Uterus (tissue), 3 donors: ENCODE measurements at regions not wholly inside any gene's neighbourhood (a gene's known extent, or its start where the extent isn't known, plus 50 kb on each side); places are given as distances from the start of the nearest gene placed in this dataset.

Source experiments
- DNase-seq, 2 donors: peaks; one replicate each; pipeline ENCODE4 v3.0.0-alpha.2; 2019 to 2020
- H3K27ac ChIP-seq, 2 donors: fragments of 200-600 bp; sonication (generic); 1 replicate in 1 of 2; 2 replicates in 1 of 2; pipeline ENCODE4 v1.5.1; 2016 to 2018
- H3K27me3 ChIP-seq, 2 donors: fragments of 200-600 bp; sonication (generic); one replicate each; pipeline ENCODE4 v1.5.1; 2018 to 2019; ENCODE audit warnings: control low read depth in 1 of 2
- H3K36me3 ChIP-seq, 2 donors: fragments of 200-600 bp; sonication (generic); one replicate each; pipeline ENCODE4 v1.5.1; 2019; ENCODE audit warnings: control low read depth in 1 of 2
- H3K4me1 ChIP-seq, 2 donors: fragments of 200-600 bp; sonication (generic); one replicate each; pipeline ENCODE4 v1.5.1; 2018 to 2019; ENCODE audit warnings: control low read depth in 1 of 2
- H3K4me3 ChIP-seq, 2 donors: fragments of 200-600 bp; sonication (generic); 1 replicate in 1 of 2; 2 replicates in 1 of 2; pipeline ENCODE4 v1.5.1; 2018 to 2019; ENCODE audit warnings: mild to moderate bottlenecking in 1 of 2
- H3K9me3 ChIP-seq, 2 donors: fragments of 200-600 bp; sonication (generic); one replicate each; pipeline ENCODE4 v1.5.1; 2019; ENCODE audit warnings: control low read depth in 1 of 2
- POLR2A ChIP-seq, 2 donors: fragments of 450-650 bp; IDR thresholded peaks; one replicate each; pipeline ENCODE4 v1.6.1; 2016; ENCODE audit warnings: antibody characterized with exemption in 2 of 2, mild to moderate bottlenecking in 1 of 2, moderate library complexity in 1 of 2
- intact Hi-C: fragments of 100-400 bp; cut with DNase I; formaldehyde crosslinking; loops from one replicate; pipeline ENCODE4 v1.15.1; 2023; ENCODE audit warnings: low total_unique reads
- TF ChIP-seq, protein P1 (sequence below), 4 experiments: fragments of 200-600 bp in 2 of 4; fragments of 450-650 bp in 2 of 4; sonication (generic) in 2 of 4; IDR thresholded peaks; one replicate each; pipeline ENCODE4 v1.5.1; 2016 to 2019; ENCODE audit warnings: antibody characterized with exemption in 4 of 4, mild to moderate bottlenecking in 2 of 4, moderate library complexity in 1 of 4
- donor health status: DM: yes; HTN: yes; CAD: no.

DNA sequence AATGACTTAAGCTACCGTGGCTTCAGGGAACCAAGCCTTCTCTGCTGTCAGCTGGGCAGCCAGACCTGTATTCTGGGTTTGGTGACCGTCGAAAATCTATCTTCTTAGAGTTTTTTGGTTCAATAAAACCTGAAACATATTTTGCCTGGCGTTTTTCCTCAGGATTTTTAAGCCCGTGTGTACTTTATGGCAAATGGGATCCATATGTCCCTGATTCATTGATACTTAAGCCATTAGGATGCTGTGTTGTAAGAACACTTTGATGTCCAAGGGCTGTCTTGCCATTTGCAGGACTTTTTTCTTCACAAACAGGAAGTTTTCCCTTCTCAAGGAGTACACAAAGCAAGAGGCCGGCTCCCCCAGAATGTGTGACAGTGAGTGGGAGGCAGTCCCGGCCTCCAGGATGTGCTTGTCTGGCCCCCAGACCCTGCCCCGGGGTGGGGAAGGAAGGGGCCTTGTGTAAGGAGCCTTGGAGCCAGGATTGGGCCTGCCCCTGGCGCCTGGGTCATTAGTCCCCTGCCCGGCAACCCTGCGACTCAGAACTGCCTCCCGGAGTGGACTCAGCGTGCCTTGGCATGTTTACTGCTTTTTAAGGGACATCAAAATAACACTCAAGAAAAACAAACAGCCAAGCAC, 83.4 kb upstream of the SMIM23 start:
- TF ChIP-seq POLR2A (IDR thresholded peaks at IDR 0.05) = no peak
- TF ChIP-seq, protein P1, sequence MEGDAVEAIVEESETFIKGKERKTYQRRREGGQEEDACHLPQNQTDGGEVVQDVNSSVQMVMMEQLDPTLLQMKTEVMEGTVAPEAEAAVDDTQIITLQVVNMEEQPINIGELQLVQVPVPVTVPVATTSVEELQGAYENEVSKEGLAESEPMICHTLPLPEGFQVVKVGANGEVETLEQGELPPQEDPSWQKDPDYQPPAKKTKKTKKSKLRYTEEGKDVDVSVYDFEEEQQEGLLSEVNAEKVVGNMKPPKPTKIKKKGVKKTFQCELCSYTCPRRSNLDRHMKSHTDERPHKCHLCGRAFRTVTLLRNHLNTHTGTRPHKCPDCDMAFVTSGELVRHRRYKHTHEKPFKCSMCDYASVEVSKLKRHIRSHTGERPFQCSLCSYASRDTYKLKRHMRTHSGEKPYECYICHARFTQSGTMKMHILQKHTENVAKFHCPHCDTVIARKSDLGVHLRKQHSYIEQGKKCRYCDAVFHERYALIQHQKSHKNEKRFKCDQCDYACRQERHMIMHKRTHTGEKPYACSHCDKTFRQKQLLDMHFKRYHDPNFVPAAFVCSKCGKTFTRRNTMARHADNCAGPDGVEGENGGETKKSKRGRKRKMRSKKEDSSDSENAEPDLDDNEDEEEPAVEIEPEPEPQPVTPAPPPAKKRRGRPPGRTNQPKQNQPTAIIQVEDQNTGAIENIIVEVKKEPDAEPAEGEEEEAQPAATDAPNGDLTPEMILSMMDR (IDR thresholded peaks at IDR 0.05) = no peak
- H3K9me3 ChIP-seq = no peaks in the 10 kb centered on the region
- no peaks in the 10 kb centered on the region for H3K36me3 ChIP-seq
- no peak overlapping the region for H3K4me3 ChIP-seq
- DNase-seq = no peak
- no peak overlapping the region for H3K27ac ChIP-seq
- H3K27me3 ChIP-seq = no peaks in the 10 kb centered on the region
- intact Hi-C loops = no loop called here
- H3K4me1 ChIP-seq = no peaks in the 10 kb centered on the region

DNA sequence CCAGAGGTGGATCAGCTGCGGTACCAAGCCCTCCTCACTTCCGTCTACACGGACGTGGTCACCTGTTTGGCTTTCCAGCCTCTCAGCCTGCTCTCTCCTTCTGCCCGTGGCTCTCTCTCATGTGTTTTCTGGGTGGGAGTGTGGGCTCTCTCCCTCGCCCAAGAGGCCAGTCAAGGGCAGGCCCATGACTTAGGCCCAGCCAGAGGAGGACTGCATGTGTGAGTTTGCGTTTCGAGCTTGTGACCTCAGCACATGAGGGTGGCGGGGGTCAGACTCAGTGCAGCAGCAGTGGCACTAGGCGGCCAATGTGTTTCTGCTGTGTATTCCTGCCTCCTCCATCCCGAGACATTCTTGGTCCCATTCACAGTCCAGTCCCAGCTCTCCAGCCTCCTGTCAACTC, 82.5 kb upstream of the SMIM23 start:
- DNase-seq = no peak
- Histone ChIP-seq H3K27ac (no peak overlapping the region), H3K4me3 (no peak overlapping the region), H3K4me1 (no peaks in the 10 kb centered on the region), H3K9me3 (no peaks in the 10 kb centered on the region), H3K36me3 (no peaks in the 10 kb centered on the region), H3K27me3 (no peaks in the 10 kb centered on the region)
- intact Hi-C loops = no loop called here
- TF ChIP-seq, protein P1 (IDR thresholded peaks at IDR 0.05) = no peak
- TF ChIP-seq POLR2A (IDR thresholded peaks at IDR 0.05) = no peak

DNA sequence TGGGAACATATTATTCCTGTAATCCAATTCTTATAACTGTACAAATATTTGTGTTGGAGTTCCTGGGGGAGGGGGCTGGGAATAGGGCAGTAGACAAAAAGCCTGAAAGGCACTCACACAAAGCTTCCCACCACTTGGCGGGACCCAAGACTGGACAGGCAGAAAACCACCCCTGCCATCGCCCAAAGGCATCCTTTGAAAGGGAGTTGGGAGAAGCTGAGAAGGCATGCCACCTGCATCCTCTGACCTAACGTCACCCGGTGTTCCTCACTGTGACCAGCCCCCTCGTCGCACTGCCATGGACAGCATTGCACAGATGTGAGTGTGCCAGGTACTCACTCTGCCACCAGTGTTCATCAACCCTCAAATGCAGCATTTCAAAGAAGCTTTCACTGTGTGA, 80.6 kb upstream of the SMIM23 start:
- H3K27me3 ChIP-seq = no peaks in the 10 kb centered on the region
- H3K36me3 ChIP-seq = no peaks in the 10 kb centered on the region
- TF ChIP-seq, protein P1 (IDR thresholded peaks at IDR 0.05) = no peak
- TF ChIP-seq POLR2A (IDR thresholded peaks at IDR 0.05) = no peak
- H3K9me3 ChIP-seq = no peaks in the 10 kb centered on the region
- H3K27ac ChIP-seq = no peak overlapping the region
- DNase-seq = no peak
- H3K4me3 ChIP-seq = no peak overlapping the region
- intact Hi-C loops = no loop called here
- H3K4me1 ChIP-seq = no peaks in the 10 kb centered on the region

DNA sequence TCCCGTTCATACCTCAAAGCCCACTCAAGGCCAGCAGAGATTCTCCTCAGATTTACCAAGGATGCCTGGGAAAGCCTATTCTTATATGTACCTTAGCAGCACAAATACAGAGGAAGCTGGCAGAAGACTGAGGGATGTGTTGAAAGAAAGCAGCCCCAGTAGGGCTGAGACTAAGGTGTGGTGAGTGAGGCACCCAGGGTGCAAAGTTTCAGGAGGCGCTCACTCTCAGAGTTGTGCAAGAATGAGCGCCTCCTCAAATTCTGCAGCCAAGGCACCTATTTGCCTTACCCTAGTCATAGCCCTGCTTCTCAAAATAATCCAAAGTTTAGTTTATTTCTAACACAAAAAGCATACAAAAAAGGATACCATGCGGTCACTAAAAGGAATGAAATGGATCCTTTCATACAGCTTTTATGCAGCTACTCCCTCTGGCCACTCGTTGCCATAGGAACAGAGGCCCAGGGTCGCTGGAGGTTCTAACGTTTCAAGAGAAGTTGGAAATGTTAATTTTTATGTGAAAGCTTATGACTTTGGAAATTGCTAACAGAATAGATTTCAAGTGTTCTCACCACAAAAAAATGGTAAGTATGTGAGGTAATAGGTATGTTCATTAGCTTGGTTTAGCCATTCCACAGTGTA, 79.7 kb upstream of the SMIM23 start:
- Histone ChIP-seq H3K4me1 (no peaks in the 10 kb centered on the region), H3K27ac (no peak overlapping the region), H3K4me3 (no peak overlapping the region), H3K9me3 (no peaks in the 10 kb centered on the region), H3K36me3 (no peaks in the 10 kb centered on the region), H3K27me3 (no peaks in the 10 kb centered on the region)
- intact Hi-C loops = no loop called here
- no peak for TF ChIP-seq POLR2A (IDR thresholded peaks at IDR 0.05)
- TF ChIP-seq, protein P1 (IDR thresholded peaks at IDR 0.05) = no peak
- no peak for DNase-seq

DNA sequence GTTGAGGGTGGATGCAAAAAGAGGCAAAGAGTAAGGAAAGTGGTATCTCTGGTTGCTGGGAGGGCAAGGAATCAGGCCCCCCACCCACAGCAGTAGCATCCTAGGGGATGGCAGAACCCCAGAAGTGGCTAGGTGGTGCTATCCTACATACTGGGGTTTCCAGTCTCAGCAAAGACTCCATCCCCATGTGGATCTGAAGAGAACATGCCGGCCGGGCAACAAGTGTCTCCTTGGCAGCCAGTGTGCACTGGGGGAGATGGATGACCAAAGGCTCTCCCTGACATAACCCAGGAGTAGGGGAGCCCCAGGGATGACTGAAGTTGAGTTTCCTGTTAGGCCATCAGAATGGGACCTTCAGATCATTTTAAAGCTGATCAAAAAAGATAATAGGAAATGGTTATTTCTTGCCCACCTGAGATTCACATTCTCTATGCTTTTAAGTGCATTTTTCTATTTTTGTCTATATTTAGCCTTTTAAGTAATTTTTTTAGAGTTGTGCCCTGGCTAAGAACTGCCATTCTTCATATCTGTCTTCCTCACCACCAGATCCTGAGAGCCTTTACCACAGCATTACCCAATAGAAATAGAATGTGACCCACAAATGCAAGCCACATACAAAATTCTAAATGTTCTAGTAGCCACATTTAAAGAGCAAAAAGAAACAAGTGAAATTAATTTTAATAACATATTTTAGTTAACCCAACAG, 78.7 kb upstream of the SMIM23 start:
- Histone ChIP-seq H3K4me3 (no peak overlapping the region), H3K27me3 (no peaks in the 10 kb centered on the region), H3K4me1 (no peaks in the 10 kb centered on the region), H3K9me3 (no peaks in the 10 kb centered on the region), H3K27ac (no peak overlapping the region), H3K36me3 (no peaks in the 10 kb centered on the region)
- TF ChIP-seq POLR2A (IDR thresholded peaks at IDR 0.05) = no peak
- TF ChIP-seq, protein P1 (IDR thresholded peaks at IDR 0.05) = no peak
- DNase-seq = no peak
- intact Hi-C loops = no loop called here
